HepG2 (cell line): ENCODE measurements at regions not wholly inside any gene's neighbourhood (a gene's known extent, or its start where the extent isn't known, plus 50 kb on each side); places are given as distances from the start of the nearest gene placed in this dataset.

Source experiments
- KDM4B ChIP-seq: sonication (generic); formaldehyde crosslinking; IDR thresholded peaks from 2 replicates; pipeline ENCODE4 v1.4.0; 2020; ENCODE audit warnings: missing genetic modification reagents
- MAFF ChIP-seq: IDR thresholded peaks from 2 replicates; pipeline ENCODE4 v1.6.1; 2011; ENCODE audit warnings: low read depth, low read length, improper control_type of control experiment

DNA sequence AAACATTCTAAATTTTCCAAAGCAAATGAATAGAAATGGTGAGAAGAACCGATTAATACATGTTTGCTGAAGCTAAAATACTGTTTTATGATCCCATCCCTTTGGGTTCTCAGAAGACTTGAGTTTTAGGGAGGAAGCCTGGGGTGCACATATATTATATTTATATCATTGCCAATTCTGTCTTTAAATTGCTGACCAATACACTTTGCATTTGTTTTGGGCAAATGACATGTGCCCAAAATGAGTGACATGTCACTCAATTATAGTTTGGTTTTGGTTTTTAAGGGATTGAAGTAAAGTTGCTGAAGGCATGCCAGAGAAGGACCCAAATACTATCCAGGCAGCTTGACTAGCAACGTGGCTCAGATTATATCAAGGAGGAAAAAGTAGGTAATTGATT, 50.3 kb upstream of the SP3 start (continued):
- TF ChIP-seq MAFF (peak; percentile 64), KDM4B (no peak)
- TF ChIP-seq, all 625 proteins: peak for 2
